ENCODE measurements at regions not wholly inside any gene's neighbourhood (a gene's known extent, or its start where the extent isn't known, plus 50 kb on each side); places are given as distances from the start of the nearest gene placed in this dataset.

- H3K27ac ChIP-seq, result no peak overlapping the region
- H3K4me1 ChIP-seq, result no peaks in the 10 kb centered on the region
- H3K9me3 ChIP-seq, result no peaks in the 10 kb centered on the region
- DNase-seq (no peak), ATAC-seq (ENCODE audit: low FRiP score in 2 of 2) (no peak)
- no peaks in the 10 kb centered on the region for H3K36me3 ChIP-seq
- 71 to 72% methylated on average over 4 of the region's 4 CpGs for whole genome bisulfite sequencing, 2 donors
- no peak overlapping the region for H3K4me3 ChIP-seq
- no peaks in the 10 kb centered on the region for H3K27me3 ChIP-seq
- TF ChIP-seq POLR2AphosphoS5 (IDR thresholded peaks at IDR 0.05) (no peak), CTCF (IDR thresholded peaks at IDR 0.05) (no peak), EP300 (IDR thresholded peaks at IDR 0.05) (no peak), POLR2A (IDR thresholded peaks at IDR 0.05) (no peak)
Observed at GRCh38 chr18:67964462-67964861, 447.9 kb upstream of the DSEL start.

- 74 to 85% methylated on average over 7 of the region's 7 CpGs for WGBS, 2 donors
- Histone ChIP-seq H3K4me3 (no peak overlapping the region), H3K36me3 (no peaks in the 10 kb centered on the region), H3K9me3 (no peaks in the 10 kb centered on the region), H3K27me3 (no peaks in the 10 kb centered on the region), H3K4me1 (no peaks in the 10 kb centered on the region), H3K27ac (no peak overlapping the region)
- DNase-seq (no peak), ATAC-seq (ENCODE audit: low FRiP score in 2 of 2) (no peak)
- TF ChIP-seq POLR2AphosphoS5 (IDR thresholded peaks at IDR 0.05) (no peak), POLR2A (IDR thresholded peaks at IDR 0.05) (no peak), EP300 (IDR thresholded peaks at IDR 0.05) (no peak), CTCF (IDR thresholded peaks at IDR 0.05) (no peak)
Observed at GRCh38 chr18:67961701-67962440, 445.4 kb upstream of the DSEL start.

- H3K36me3 ChIP-seq, result no peaks in the 10 kb centered on the region
- WGBS, 2 donors, result 79 to 89% methylated on average over 2 of the region's 2 CpGs
- no peak for DNase-seq
- H3K27me3 ChIP-seq, result no peaks in the 10 kb centered on the region
- H3K9me3 ChIP-seq, result no peaks in the 10 kb centered on the region
- no peak for TF ChIP-seq CTCF (IDR thresholded peaks at IDR 0.05)
- TF ChIP-seq POLR2AphosphoS5 (IDR thresholded peaks at IDR 0.05), result no peak
- no peak for TF ChIP-seq EP300 (IDR thresholded peaks at IDR 0.05)
- TF ChIP-seq POLR2A (IDR thresholded peaks at IDR 0.05), result no peak
- H3K4me1 ChIP-seq, result no peaks in the 10 kb centered on the region
- no peak overlapping the region for H3K27ac ChIP-seq
- H3K4me3 ChIP-seq, result no peak overlapping the region
- no peak for ATAC-seq (ENCODE audit: low FRiP score in 2 of 2)
Observed at GRCh38 chr18:67957684-67958083, 441.2 kb upstream of the DSEL start.

- TF ChIP-seq POLR2AphosphoS5 (IDR thresholded peaks at IDR 0.05), result no peak
- no peak for TF ChIP-seq POLR2A (IDR thresholded peaks at IDR 0.05)
- TF ChIP-seq EP300 (IDR thresholded peaks at IDR 0.05), result no peak
- TF ChIP-seq CTCF (IDR thresholded peaks at IDR 0.05), result no peak
Observed at GRCh38 chr18:67954594-67954993, 438.1 kb upstream of the DSEL start.

GRCh38 chr18:67951137-67951536, 434.6 kb upstream of the DSEL start:
- Histone ChIP-seq H3K4me3 (no peak overlapping the region), H3K9me3 (no peaks in the 10 kb centered on the region), H3K36me3 (no peaks in the 10 kb centered on the region), H3K27ac (no peak overlapping the region), H3K4me1 (no peaks in the 10 kb centered on the region), H3K27me3 (no peaks in the 10 kb centered on the region)
- no peak for ATAC-seq (ENCODE audit: low FRiP score in 2 of 2)
- TF ChIP-seq EP300 (IDR thresholded peaks at IDR 0.05) (no peak), POLR2A (IDR thresholded peaks at IDR 0.05) (no peak), POLR2AphosphoS5 (IDR thresholded peaks at IDR 0.05) (no peak), CTCF (IDR thresholded peaks at IDR 0.05) (no peak)
- DNase-seq, result no peak
- 74 to 76% methylated on average over 7 of the region's 7 CpGs for WGBS, 2 donors

More at GRCh38 chr18:67954594-67954993, 438.1 kb upstream of the DSEL start:
- no peak for DNase-seq
- 26 to 30% methylated on average over 3 of the region's 3 CpGs for WGBS, 2 donors
- Histone ChIP-seq H3K27me3 (no peaks in the 10 kb centered on the region), H3K4me3 (no peak overlapping the region), H3K27ac (no peak overlapping the region), H3K9me3 (no peaks in the 10 kb centered on the region), H3K4me1 (no peaks in the 10 kb centered on the region), H3K36me3 (no peaks in the 10 kb centered on the region)
- ATAC-seq (ENCODE audit: low FRiP score in 2 of 2), result no peak

Measured in upper lobe of left lung (tissue), 6 donors.